ENCODE measurements at regions not wholly inside any gene's neighbourhood (a gene's known extent, or its start where the extent isn't known, plus 50 kb on each side); places are given as distances from the start of the nearest gene placed in this dataset.

- TF ChIP-seq CTCF (conservative IDR thresholded peaks at IDR 0.05 in 1 of 2, IDR thresholded peaks at IDR 0.05 in 1 of 2; ENCODE audit: extremely low read depth in 1 of 2, insufficient read depth in 1 of 2, low read depth in 1 of 2, low read length in 2 of 2) (no peak), EZH2 (IDR thresholded peaks at IDR 0.05; ENCODE audit: borderline replicate concordance, low read length) (no peak)
Observed at GRCh38 chr6:56839533-56840183, 115.2 kb upstream of the BEND6 start.
